GM10266 (cell line): ENCODE measurements at regions not wholly inside any gene's neighbourhood (a gene's known extent, or its start where the extent isn't known, plus 50 kb on each side); places are given as distances from the start of the nearest gene placed in this dataset.

ENCODE experiments used
- DNase-seq: peaks from one replicate; pipeline ENCODE4 v3.0.0; 2012; ENCODE audit errors: extremely low spot score
- TF ChIP-seq, protein P1 (sequence below): IDR thresholded peaks from 2 replicates; pipeline ENCODE4 v1.5.1; 2012; ENCODE audit warnings: mild to moderate bottlenecking, low read depth; ENCODE audit not compliant: control insufficient read depth, insufficient read depth; ENCODE audit errors: missing control alignments

DNA sequence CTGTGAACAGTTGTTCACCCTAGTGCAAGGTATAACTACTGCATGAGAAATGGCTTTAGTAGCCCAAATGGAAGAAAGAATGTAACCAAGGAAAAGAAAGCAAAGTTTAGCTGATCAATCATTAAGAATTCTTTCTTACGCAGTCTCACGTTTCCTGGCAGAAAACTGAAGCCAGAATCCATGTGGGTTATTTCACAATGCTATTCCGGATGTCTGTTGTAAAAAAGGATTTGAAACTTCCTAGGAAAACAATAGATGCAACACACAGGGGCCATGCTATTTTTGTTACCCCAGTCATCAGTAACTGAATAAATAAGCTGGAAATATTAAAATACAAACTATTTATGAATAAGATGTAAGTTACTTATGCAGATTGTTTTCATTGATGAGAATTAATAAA is 802.5 kb downstream of the CDH8 start:
- TF ChIP-seq, protein P1, sequence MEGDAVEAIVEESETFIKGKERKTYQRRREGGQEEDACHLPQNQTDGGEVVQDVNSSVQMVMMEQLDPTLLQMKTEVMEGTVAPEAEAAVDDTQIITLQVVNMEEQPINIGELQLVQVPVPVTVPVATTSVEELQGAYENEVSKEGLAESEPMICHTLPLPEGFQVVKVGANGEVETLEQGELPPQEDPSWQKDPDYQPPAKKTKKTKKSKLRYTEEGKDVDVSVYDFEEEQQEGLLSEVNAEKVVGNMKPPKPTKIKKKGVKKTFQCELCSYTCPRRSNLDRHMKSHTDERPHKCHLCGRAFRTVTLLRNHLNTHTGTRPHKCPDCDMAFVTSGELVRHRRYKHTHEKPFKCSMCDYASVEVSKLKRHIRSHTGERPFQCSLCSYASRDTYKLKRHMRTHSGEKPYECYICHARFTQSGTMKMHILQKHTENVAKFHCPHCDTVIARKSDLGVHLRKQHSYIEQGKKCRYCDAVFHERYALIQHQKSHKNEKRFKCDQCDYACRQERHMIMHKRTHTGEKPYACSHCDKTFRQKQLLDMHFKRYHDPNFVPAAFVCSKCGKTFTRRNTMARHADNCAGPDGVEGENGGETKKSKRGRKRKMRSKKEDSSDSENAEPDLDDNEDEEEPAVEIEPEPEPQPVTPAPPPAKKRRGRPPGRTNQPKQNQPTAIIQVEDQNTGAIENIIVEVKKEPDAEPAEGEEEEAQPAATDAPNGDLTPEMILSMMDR = no peak
- DNase-seq = no peak

DNA sequence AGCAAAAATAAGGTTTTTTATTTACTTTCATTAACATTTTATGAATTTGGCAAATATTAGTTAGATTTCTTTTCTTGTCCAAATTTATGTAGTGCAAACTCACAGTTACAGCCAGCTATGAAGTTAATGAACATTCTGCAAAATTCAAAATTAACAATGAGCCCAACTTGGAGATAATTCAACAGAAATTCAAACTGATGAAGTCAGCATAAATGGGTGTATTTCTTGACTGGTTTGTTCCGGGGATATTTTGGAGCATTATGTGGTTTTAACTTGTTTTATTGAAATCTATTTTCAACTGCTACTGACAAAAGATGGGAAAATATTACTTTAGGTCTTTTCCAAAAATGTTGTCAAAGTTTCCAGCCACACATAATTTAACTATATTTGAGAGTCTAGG is 807.9 kb downstream of the CDH8 start:
- no peak for DNase-seq
- TF ChIP-seq, protein P1 = no peak

DNA sequence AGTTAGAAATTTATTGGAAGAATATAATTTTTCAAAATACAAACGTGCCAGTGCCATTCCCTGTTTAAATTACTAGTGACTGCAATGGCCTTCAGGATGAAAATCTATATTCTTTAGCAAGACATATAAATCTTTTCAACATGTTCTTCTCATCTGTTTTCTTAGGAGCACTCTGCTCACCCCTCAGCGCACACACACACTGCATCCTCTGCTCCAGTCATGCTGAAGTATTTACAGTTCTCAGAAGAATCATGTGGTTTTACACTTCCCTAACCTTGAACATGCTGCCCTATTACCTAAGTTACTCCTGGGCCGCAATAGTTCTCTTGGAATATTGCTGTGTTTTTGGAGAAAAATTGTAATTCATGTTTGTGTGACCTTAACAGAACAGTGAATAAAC is 820.6 kb downstream of the CDH8 start:
- no peak for DNase-seq
- TF ChIP-seq, protein P1 = no peak

DNA sequence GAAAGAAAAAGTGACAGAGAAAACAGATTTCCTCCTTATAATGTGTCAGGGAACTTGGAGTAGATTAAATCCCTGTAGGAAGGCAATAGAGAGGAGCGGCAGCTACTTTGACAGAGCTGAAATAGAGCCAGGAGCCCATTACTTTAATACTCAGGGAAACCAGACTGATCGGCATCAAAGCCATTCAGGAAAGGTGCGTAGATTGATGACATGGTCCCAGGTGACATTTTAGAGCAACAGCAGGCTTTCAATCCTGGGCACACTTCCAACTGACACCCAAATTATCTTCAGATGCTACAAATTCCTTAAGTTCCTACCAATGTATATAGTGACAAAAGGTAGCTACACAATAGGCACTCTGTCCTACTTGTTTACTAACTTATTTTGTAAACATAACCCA is 821.5 kb downstream of the CDH8 start:
- DNase-seq = no peak
- TF ChIP-seq, protein P1 = no peak

DNA sequence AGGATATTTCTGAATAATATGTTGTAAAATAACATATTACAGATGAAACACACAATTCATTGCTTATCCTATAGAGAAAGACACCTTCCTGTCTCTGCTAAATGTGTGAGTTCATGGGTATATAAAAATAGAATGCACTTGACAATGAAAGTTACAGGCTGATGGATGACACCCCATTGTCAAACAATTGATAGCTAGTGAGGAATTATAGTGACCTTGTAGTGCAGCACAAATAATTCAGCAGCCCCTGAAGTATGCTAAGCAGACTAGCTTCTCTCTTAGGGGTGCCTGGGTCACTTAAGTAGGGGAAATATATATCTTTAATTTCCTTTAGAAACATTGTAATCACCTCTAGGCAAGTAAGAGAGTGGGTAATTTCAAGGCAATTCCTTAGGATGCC is 826.2 kb downstream of the CDH8 start:
- TF ChIP-seq, protein P1 = no peak
- no peak for DNase-seq

DNA sequence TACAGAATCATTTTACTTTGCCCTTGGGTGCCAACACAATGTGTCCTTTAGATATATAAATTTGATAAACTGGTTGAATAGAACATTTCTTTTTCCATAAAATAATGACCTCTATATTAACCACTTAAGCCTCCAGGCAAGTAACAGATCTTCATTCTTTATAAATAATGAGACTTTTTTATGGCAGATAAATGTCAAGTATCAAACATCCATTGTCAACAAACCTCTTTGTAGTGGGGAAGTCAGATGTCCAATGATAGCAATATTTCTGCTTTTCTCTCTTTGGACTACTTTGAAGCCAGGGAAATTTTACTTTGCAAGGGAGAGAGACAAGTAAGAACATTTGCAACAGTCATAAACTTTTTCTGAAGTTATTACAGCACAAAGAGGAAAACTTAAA is 841.2 kb downstream of the CDH8 start:
- DNase-seq = no peak
- TF ChIP-seq, protein P1 = no peak

DNA sequence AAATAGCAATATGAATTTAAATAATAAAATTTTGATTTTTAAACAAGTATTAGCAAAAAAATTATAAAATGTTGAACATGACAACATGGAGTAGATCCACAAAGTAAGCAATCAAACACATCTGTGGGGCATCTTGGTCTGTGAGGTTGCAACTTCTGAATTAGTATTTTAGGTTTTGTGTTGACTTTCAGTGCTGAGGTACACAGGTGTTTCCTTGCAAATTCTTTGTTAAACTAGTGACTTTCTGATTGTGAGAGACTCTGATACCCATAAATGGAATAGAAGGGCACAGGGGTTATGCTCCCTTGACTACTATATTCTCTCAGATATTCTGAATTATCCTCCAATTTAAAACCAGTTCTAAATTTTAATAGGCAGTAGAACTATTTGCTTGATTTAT is 841.7 kb downstream of the CDH8 start:
- TF ChIP-seq, protein P1 = no peak
- DNase-seq = no peak
